ENCODE measurements at regions not wholly inside any gene's neighbourhood (a gene's known extent, or its start where the extent isn't known, plus 50 kb on each side); places are given as distances from the start of the nearest gene placed in this dataset.

DNA sequence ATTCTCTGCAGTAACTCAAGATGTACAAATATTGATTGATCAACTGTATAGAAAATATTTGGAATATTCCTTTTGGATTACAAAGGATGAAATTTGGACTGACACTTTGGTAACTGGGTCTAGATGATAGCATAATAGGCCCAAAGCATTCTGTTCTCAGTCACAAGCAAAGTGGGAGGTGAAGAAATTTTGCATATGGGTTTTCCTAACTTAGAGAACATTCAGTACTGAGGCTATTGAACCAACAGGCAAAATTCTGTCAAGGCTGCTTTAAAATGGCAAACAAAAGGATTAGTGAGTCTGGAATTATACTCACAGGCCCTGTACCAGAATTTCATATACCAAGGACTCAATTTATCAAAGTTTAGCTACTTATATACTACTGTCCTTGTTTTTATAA, 1020.6 kb downstream of the TLE4 start:
- no peak for DNase-seq (ENCODE audit: low read depth)
- Histone ChIP-seq H3K36me3 (ENCODE audit: control insufficient read depth, insufficient read depth, low read length) (no peaks in the 10 kb centered on the region), H3K27me3 (ENCODE audit: control insufficient read depth, insufficient read depth, low read length) (no peaks in the 10 kb centered on the region), H3K4me3 (ENCODE audit: low read depth, low read length) (no peak overlapping the region)
- TF ChIP-seq, protein P1, sequence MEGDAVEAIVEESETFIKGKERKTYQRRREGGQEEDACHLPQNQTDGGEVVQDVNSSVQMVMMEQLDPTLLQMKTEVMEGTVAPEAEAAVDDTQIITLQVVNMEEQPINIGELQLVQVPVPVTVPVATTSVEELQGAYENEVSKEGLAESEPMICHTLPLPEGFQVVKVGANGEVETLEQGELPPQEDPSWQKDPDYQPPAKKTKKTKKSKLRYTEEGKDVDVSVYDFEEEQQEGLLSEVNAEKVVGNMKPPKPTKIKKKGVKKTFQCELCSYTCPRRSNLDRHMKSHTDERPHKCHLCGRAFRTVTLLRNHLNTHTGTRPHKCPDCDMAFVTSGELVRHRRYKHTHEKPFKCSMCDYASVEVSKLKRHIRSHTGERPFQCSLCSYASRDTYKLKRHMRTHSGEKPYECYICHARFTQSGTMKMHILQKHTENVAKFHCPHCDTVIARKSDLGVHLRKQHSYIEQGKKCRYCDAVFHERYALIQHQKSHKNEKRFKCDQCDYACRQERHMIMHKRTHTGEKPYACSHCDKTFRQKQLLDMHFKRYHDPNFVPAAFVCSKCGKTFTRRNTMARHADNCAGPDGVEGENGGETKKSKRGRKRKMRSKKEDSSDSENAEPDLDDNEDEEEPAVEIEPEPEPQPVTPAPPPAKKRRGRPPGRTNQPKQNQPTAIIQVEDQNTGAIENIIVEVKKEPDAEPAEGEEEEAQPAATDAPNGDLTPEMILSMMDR (IDR thresholded peaks at IDR 0.05; ENCODE audit: insufficient read depth, low read length, poor library complexity, severe bottlenecking): no peak

DNA sequence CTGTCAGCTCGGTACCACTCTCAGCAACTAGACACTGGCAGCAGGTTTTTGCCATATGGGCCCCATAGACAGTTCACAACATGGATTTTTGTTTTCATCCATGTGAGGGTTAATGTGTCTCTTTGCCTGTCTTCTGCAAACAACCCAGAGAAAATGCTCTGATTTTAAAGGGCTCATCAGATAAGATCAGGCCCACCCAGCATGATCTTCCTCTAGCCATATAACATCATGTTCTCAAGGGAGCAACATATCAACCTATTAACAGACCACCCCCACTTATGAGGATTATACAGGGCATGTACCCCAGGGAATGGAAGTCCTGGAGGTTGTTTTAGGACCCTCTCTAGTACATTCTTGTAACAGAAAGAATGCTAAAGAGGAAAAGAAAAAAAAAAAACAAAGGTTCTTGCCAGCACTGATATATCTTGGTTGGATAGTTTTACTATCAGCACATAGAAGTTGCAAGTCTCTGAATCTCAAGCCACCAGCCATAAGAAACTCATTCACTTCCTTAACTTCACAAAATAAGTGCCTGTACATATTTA, 1015.1 kb downstream of the TLE4 start:
- TF ChIP-seq, protein P1 (IDR thresholded peaks at IDR 0.05; ENCODE audit: insufficient read depth, low read length, poor library complexity, severe bottlenecking): no peak
- Histone ChIP-seq H3K27me3 (ENCODE audit: control insufficient read depth, insufficient read depth, low read length) (no peaks in the 10 kb centered on the region), H3K36me3 (ENCODE audit: control insufficient read depth, insufficient read depth, low read length) (no peaks in the 10 kb centered on the region), H3K4me3 (ENCODE audit: low read depth, low read length) (no peak overlapping the region)
- DNase-seq (ENCODE audit: low read depth): no peak

DNA sequence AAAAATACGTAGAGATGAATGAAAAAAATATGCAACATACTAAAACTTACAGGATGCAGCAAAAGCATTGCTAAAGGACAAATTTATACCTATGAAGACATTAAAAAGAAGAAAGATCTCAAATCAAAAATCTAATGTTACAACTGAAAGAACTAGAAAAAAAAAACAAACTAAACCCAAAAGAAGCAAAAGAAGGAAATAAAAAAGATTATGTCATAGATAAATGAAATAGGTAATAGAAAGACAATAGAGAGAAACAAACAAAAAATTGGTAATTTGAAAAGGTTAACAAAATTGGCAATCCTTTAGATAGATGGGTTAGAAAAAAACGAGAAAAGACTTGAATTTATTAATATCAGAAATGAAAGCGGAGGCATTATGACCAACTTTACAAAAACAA, 1000.2 kb downstream of the TLE4 start:
- Histone ChIP-seq H3K4me3 (ENCODE audit: low read depth, low read length) (no peak overlapping the region), H3K27me3 (ENCODE audit: control insufficient read depth, insufficient read depth, low read length) (no peaks in the 10 kb centered on the region), H3K36me3 (ENCODE audit: control insufficient read depth, insufficient read depth, low read length) (no peaks in the 10 kb centered on the region)
- no peak for DNase-seq (ENCODE audit: low read depth)
- TF ChIP-seq, protein P1 (IDR thresholded peaks at IDR 0.05; ENCODE audit: insufficient read depth, low read length, poor library complexity, severe bottlenecking): no peak

DNA sequence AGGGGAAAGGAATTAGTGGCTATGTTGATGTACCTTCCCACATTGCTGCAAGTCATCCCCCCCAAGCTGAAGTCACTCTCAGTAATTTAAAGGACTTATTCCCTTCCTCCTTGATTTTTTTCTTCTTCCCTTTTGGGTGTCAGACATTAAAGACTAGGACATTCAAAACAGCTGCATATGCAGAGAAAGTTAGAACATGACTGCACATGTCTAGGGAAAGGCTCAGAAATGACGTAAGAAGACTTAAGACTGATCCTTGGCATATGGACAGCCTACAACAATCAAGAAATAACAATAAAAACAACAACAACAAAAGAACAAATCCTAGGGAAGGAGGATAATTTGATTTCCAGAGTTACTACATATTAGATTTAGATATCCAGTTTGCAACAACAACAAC, 997.5 kb downstream of the TLE4 start:
- no peak for DNase-seq (ENCODE audit: low read depth)
- H3K4me3 ChIP-seq (ENCODE audit: low read depth, low read length): no peak overlapping the region
- no peaks in the 10 kb centered on the region for H3K27me3 ChIP-seq (ENCODE audit: control insufficient read depth, insufficient read depth, low read length)
- H3K36me3 ChIP-seq (ENCODE audit: control insufficient read depth, insufficient read depth, low read length): no peaks in the 10 kb centered on the region
- TF ChIP-seq, protein P1 (IDR thresholded peaks at IDR 0.05; ENCODE audit: insufficient read depth, low read length, poor library complexity, severe bottlenecking): no peak

DNA sequence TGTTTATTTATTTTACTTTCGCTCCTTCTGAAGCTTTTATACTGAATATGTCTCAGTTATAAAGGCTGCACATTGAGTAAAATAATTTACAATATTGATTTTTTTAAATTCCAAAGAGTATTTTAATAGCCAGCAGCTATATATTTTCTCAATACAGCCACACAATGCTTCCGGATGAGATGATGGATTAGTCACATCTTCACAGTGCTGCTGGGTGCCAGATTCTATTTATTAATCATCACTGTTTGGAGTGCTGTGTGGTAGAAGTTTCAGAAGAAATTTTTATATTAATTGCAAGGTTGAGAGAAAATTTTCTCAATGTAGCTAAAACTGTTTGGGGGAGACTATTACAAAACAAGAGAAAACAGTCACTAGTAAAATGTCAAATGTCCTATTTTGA, 989.8 kb downstream of the TLE4 start:
- DNase-seq (ENCODE audit: low read depth): no peak
- Histone ChIP-seq H3K4me3 (ENCODE audit: low read depth, low read length) (no peak overlapping the region), H3K27me3 (ENCODE audit: control insufficient read depth, insufficient read depth, low read length) (no peaks in the 10 kb centered on the region), H3K36me3 (ENCODE audit: control insufficient read depth, insufficient read depth, low read length) (no peaks in the 10 kb centered on the region)
- TF ChIP-seq, protein P1 (IDR thresholded peaks at IDR 0.05; ENCODE audit: insufficient read depth, low read length, poor library complexity, severe bottlenecking): no peak

DNA sequence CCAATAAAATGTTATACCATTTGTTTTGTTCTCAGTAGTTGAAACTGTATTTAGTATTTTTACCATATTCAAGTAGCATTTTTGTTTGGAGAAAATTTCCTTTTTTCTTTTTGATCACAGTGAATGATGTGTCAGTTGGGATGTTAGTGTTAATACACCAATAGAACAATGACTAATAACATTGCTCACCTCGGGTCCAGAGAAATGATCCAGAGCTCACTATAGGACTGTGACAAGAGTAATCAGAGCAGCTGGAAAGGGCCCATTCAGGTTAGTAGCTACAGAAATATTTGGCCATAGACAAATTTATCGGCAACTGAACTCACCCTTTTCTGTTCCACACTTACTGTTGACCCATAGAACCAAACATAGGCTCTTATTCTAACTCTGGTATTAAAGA, 989.2 kb downstream of the TLE4 start:
- Histone ChIP-seq H3K36me3 (ENCODE audit: control insufficient read depth, insufficient read depth, low read length) (no peaks in the 10 kb centered on the region), H3K4me3 (ENCODE audit: low read depth, low read length) (no peak overlapping the region), H3K27me3 (ENCODE audit: control insufficient read depth, insufficient read depth, low read length) (no peaks in the 10 kb centered on the region)
- no peak for DNase-seq (ENCODE audit: low read depth)
- TF ChIP-seq, protein P1 (IDR thresholded peaks at IDR 0.05; ENCODE audit: insufficient read depth, low read length, poor library complexity, severe bottlenecking): no peak

Data from kidney epithelial cell (primary cell).